SK-N-SH (cell line): ENCODE measurements at regions not wholly inside any gene's neighbourhood (a gene's known extent, or its start where the extent isn't known, plus 50 kb on each side); places are given as distances from the start of the nearest gene placed in this dataset.

Source experiments
- CTCF ChIA-PET: fragments of 300-600, 350-600 bp; formaldehyde crosslinking; extraction: SDS; loops from one replicate; lab custom pipeline; 2021; lab: Yijun Ruan, JAX
- POLR2A ChIA-PET: fragments of 350-600 bp; sonication (Branson Sonifier 250); formaldehyde crosslinking; extraction: SDS; loops from one replicate; lab custom pipeline; 2020; ENCODE audit warnings: antibody characterized with exemption, inconsistent platforms; lab: Yijun Ruan, JAX
- DNase-seq: peaks from one replicate; pipeline ENCODE4 v3.0.0; 2012
- H2AFZ ChIP-seq: fragments of 200-600 bp; sonication (generic); 2 replicates; pipeline ENCODE4 v1.8.1; 2016; ENCODE audit warnings: antibody characterized with exemption, mild to moderate bottlenecking, low read depth
- H3F3A ChIP-seq: fragments of 200-600 bp; sonication (generic); replicated peaks from 2 replicates; pipeline ENCODE3; 2016; ENCODE audit warnings: antibody characterized with exemption, mild to moderate bottlenecking; ENCODE audit not compliant: insufficient read depth
- H3K27ac ChIP-seq, 2 experiments: fragments of 200-500 bp in 1 of 2; fragments of 200-600 bp in 1 of 2; sonication (Bioruptor generic) in 1 of 2; sonication (generic), shearing (Covaris generic) in 1 of 2; 2 replicates each; pipeline versions ENCODE4 v1.5.1 to v1.6.1; 2014 to 2016; ENCODE audit warnings: low read depth in 2 of 2, inconsistent platforms in 1 of 2, low read length in 1 of 2, mild to moderate bottlenecking in 1 of 2, mixed read lengths in 1 of 2
- H3K27me3 ChIP-seq: fragments of 200-600 bp; sonication (generic), shearing (Covaris generic); 2 replicates; pipeline ENCODE4 v1.6.1; 2016; ENCODE audit warnings: mixed run types; ENCODE audit not compliant: insufficient read depth
- H3K36me3 ChIP-seq, 2 experiments: fragments of 200-500 bp in 1 of 2; fragments of 200-600 bp in 1 of 2; sonication (Bioruptor generic) in 1 of 2; sonication (generic) in 1 of 2; replicated peaks in 1 of 2; 2 replicates each; pipeline versions ENCODE3 to v1.5.1; 2014 to 2016; ENCODE audit warnings: low read length in 1 of 2, mild to moderate bottlenecking in 1 of 2; ENCODE audit not compliant: insufficient read depth in 2 of 2, control insufficient read depth in 1 of 2
- H3K4me1 ChIP-seq, 2 experiments: fragments of 200-500 bp in 1 of 2; fragments of 200-600 bp in 1 of 2; sonication (Bioruptor generic) in 1 of 2; sonication (generic), shearing (Covaris generic) in 1 of 2; 2 replicates each; pipeline versions ENCODE4 v1.5.1 to v1.6.1; 2014 to 2016; ENCODE audit warnings: low read depth in 1 of 2, low read length in 1 of 2, mixed run types in 1 of 2; ENCODE audit not compliant: insufficient read depth in 2 of 2, control insufficient read depth in 1 of 2
- H3K4me2 ChIP-seq: fragments of 200-600 bp; sonication (generic), shearing (Covaris generic); 2 replicates; pipeline ENCODE4 v1.6.1; 2017; ENCODE audit warnings: mixed run types
- H3K4me3 ChIP-seq, 2 experiments: fragments of 200-500 bp in 1 of 2; fragments of 200-600 bp in 1 of 2; sonication (Bioruptor generic) in 1 of 2; sonication (generic), shearing (Covaris generic) in 1 of 2; 2 replicates each; pipeline versions ENCODE4 v1.5.1 to v1.8.1; 2014 to 2016; ENCODE audit warnings: low read depth in 2 of 2, inconsistent platforms in 1 of 2, low read length in 1 of 2, mild to moderate bottlenecking in 1 of 2, mixed read lengths in 1 of 2, moderate library complexity in 1 of 2
- H3K79me2 ChIP-seq: fragments of 200-600 bp; sonication (generic); 2 replicates; pipeline ENCODE4 v1.8.1; 2017; ENCODE audit warnings: mild to moderate bottlenecking; ENCODE audit not compliant: insufficient read depth
- H3K9ac ChIP-seq: fragments of 200-600 bp; sonication (generic); 2 replicates; pipeline ENCODE4 v1.6.1; 2017; ENCODE audit warnings: mixed run types
- H3K9me2 ChIP-seq: fragments of 200-600 bp; sonication (generic); 2 replicates; pipeline ENCODE4 v1.6.1; 2017; ENCODE audit warnings: mixed run types
- H3K9me3 ChIP-seq: fragments of 200-600 bp; sonication (generic); 2 replicates; pipeline ENCODE4 v1.6.1; 2017; ENCODE audit warnings: mixed run types, mild to moderate bottlenecking, moderate library complexity
- H4K20me1 ChIP-seq: fragments of 200-600 bp; sonication (generic); 2 replicates; pipeline ENCODE4 v1.6.1; 2017; ENCODE audit warnings: mild to moderate bottlenecking, mixed run types; ENCODE audit not compliant: insufficient read depth
- CHD2 ChIP-seq: fragments of 150-350 bp; IDR thresholded peaks from 2 replicates; pipeline ENCODE4 v1.6.1; 2018; ENCODE audit warnings: low read length; ENCODE audit not compliant: partially characterized antibody
- CTCF ChIP-seq: fragments of 200-600 bp; sonication (generic); IDR thresholded peaks from 2 replicates; pipeline ENCODE4 v1.6.1; 2017; ENCODE audit warnings: antibody characterized with exemption, mild to moderate bottlenecking, moderate library complexity
- EP300 ChIP-seq, 2 experiments: IDR thresholded peaks; 2 replicates each; pipeline versions ENCODE4 v1.4.0 to v1.6.1; 2012; ENCODE audit warnings: borderline replicate concordance in 1 of 2, low read depth in 1 of 2, low read length in 1 of 2
- FOSL2 ChIP-seq: IDR thresholded peaks from 2 replicates; pipeline ENCODE4 v1.4.0; 2012; ENCODE audit warnings: low read depth, mild to moderate bottlenecking, moderate library complexity, borderline replicate concordance
- FOXJ3 ChIP-seq: sonication (generic); formaldehyde crosslinking; IDR thresholded peaks from 2 replicates; pipeline ENCODE4 v1.5.1; 2020; ENCODE audit warnings: mild to moderate bottlenecking, missing genetic modification reagents
- GABPA ChIP-seq: IDR thresholded peaks from 2 replicates; pipeline ENCODE4 v1.4.0; 2012; ENCODE audit warnings: low read depth, mild to moderate bottlenecking
- GATA2 ChIP-seq: sonication (generic); formaldehyde crosslinking; IDR thresholded peaks from 2 replicates; pipeline ENCODE4 v1.5.0; 2020; ENCODE audit warnings: mild to moderate bottlenecking, missing genetic modification reagents
- IRF3 ChIP-seq: fragments of 150-350 bp; IDR thresholded peaks from 2 replicates; pipeline ENCODE4 v1.6.1; 2016; ENCODE audit warnings: mild to moderate bottlenecking, low read depth, low read length
- MAX ChIP-seq: IDR thresholded peaks from 2 replicates; pipeline ENCODE4 v1.4.0; 2012; ENCODE audit warnings: low read depth
- POLR2AphosphoS5 ChIP-seq: IDR thresholded peaks from 2 replicates; pipeline ENCODE4 v1.6.1; 2012; ENCODE audit warnings: low read depth, low read length
- RAD21 ChIP-seq: IDR thresholded peaks from 2 replicates; pipeline ENCODE4 v1.6.1; 2012; ENCODE audit warnings: mild to moderate bottlenecking, low read length
- SMC3 ChIP-seq: IDR thresholded peaks from 2 replicates; pipeline ENCODE4 v1.6.1; 2012; ENCODE audit warnings: low read depth, low read length, improper control_type of control experiment
- USF2 ChIP-seq: fragments of 150-350 bp; IDR thresholded peaks from 2 replicates; pipeline ENCODE4 v1.6.1; 2017; ENCODE audit warnings: antibody characterized with exemption, low read length, low read depth, borderline replicate concordance
- YY1 ChIP-seq: IDR thresholded peaks from 2 replicates; pipeline ENCODE4 v1.4.0; 2012; ENCODE audit warnings: low read depth, mild to moderate bottlenecking
- ZBTB33 ChIP-seq: IDR thresholded peaks from 2 replicates; pipeline ENCODE4 v1.4.0; 2012; ENCODE audit warnings: low read depth, borderline replicate concordance
- WGBS: methylation state at CpG from one replicate; pipeline ENCODE4 v1.1.6; 2017; ENCODE audit warnings: low lambda C conversion rate; 5-methylcytosine and 5-hydroxymethylcytosine counted together

- Histone ChIP-seq H3K27me3 (no peaks in the 10 kb centered on the region), H3K79me2 (no peaks in the 10 kb centered on the region), H3K9me2 (no peaks in the 10 kb centered on the region), H3K27ac (no peak overlapping the region), H4K20me1 (no peaks in the 10 kb centered on the region), H3K9me3 (peaks cover 3% of the 10 kb centered on the region; the same call in 1 of the 2 replicates), H3F3A (no peaks in the 10 kb centered on the region), H3K9ac (no peak overlapping the region), H3K36me3 (no peaks in the 10 kb centered on the region), H3K4me1 (no peaks in the 10 kb centered on the region), H2AFZ (0 out of 2 replicates have a peak overlapping the region, but pooled peaks have one; percentile 1), H3K4me2 (no peak overlapping the region), H3K4me3 (no peak overlapping the region)
- no peak for DNase-seq
- 3% methylated on average over 2 of the region's 2 CpGs for WGBS
- CTCF ChIA-PET: no interaction called here
- POLR2A ChIA-PET: no interaction called here
- TF ChIP-seq FOXJ3: no peak
- TF ChIP-seq GATA2 (CRISPR knock-in tag): no peak
- TF ChIP-seq EP300 (IDR thresholded peaks at IDR 0.05; ENCODE audit: borderline replicate concordance in 1 of 2, low read depth in 1 of 2, low read length in 1 of 2): no peak
- no peak for TF ChIP-seq SMC3
- no peak for TF ChIP-seq CHD2
- TF ChIP-seq ZBTB33: no peak
- TF ChIP-seq RAD21: no peak
- no peak for TF ChIP-seq YY1
Measured at GRCh38 chr7:85940798-85941197, 702.9 kb upstream of the GRM3 start.

GRCh38 chr7:85931919-85932318 lies 711.8 kb upstream of the GRM3 start:
- Histone ChIP-seq H3K4me1 (no peaks in the 10 kb centered on the region), H4K20me1 (no peaks in the 10 kb centered on the region), H3K27me3 (no peaks in the 10 kb centered on the region), H3K9me2 (no peaks in the 10 kb centered on the region; the same call in 1 of the 2 replicates), H3K9me3 (no peaks in the 10 kb centered on the region), H3K27ac (no peak overlapping the region), H3K79me2 (no peaks in the 10 kb centered on the region), H2AFZ (no peak overlapping the region), H3K9ac (no peak overlapping the region), H3K4me3 (no peak overlapping the region), H3F3A (no peaks in the 10 kb centered on the region), H3K36me3 (no peaks in the 10 kb centered on the region), H3K4me2 (no peak overlapping the region)
- 0% methylated on average over 1 of the region's 1 CpG for WGBS
- ChIA-PET CTCF (no interaction called here), POLR2A (no interaction called here)
- TF ChIP-seq GABPA (no peak), POLR2AphosphoS5 (no peak), SMC3 (no peak), IRF3 (no peak), EP300 (IDR thresholded peaks at IDR 0.05; ENCODE audit: borderline replicate concordance in 1 of 2, low read depth in 1 of 2, low read length in 1 of 2) (no peak), FOSL2 (no peak), MAX (no peak), CTCF (no peak), CHD2 (no peak), USF2 (no peak)
- no peak for DNase-seq
